SK-N-SH treated with all-trans-retinoic acid at 6 μM for 48 hours (cell line): ENCODE measurements at regions not wholly inside any gene's neighbourhood (a gene's known extent, or its start where the extent isn't known, plus 50 kb on each side); places are given as distances from the start of the nearest gene placed in this dataset.

Experiments used
- ATAC-seq: fragments of 200-7000 bp; cut with Tn5 transposase; 3 replicates; pipeline ENCODE4 v1.9.1; 2020; ENCODE audit warnings: mild to moderate bottlenecking, moderate library complexity
- BACH2 ChIP-seq: fragments of 250-450 bp; sonication (Bioruptor Pico); IDR thresholded peaks from 2 replicates; pipeline ENCODE4 v1.9.0; 2021; ENCODE audit warnings: mild to moderate bottlenecking, borderline replicate concordance
- CREB5 ChIP-seq: fragments of 250-450 bp; sonication (Bioruptor Pico); IDR thresholded peaks from 2 replicates; pipeline ENCODE4 v1.5.1; 2020; ENCODE audit warnings: low read depth, mild to moderate bottlenecking, moderate library complexity
- CSDC2 ChIP-seq: fragments of 250-450 bp; sonication (Bioruptor Pico); IDR thresholded peaks from 2 replicates; pipeline ENCODE4 v1.5.0; 2020; ENCODE audit warnings: mild to moderate bottlenecking, moderate library complexity
- ESRRG ChIP-seq: fragments of 250-450 bp; sonication (Bioruptor Pico); IDR thresholded peaks from 2 replicates; pipeline ENCODE4 v1.6.1; 2021; ENCODE audit warnings: mild to moderate bottlenecking
- GLIS3 ChIP-seq: fragments of 250-450 bp; sonication (Bioruptor Pico); IDR thresholded peaks from 2 replicates; pipeline ENCODE4 v1.5.0; 2020; ENCODE audit warnings: mild to moderate bottlenecking, moderate library complexity
- ISL1 ChIP-seq: fragments of 250-450 bp; sonication (Bioruptor Pico); IDR thresholded peaks from 2 replicates; pipeline ENCODE4 v2.1.2; 2022; ENCODE audit warnings: mild to moderate bottlenecking, moderate library complexity
- PATZ1 ChIP-seq: fragments of 250-450 bp; sonication (Bioruptor Pico); IDR thresholded peaks from 2 replicates; pipeline ENCODE4 v1.8.0; 2020; ENCODE audit warnings: mild to moderate bottlenecking, moderate library complexity, borderline replicate concordance
- PPARA ChIP-seq: fragments of 250-450 bp; sonication (Bioruptor Pico); IDR thresholded peaks from 2 replicates; pipeline ENCODE4 v1.5.0; 2020; ENCODE audit warnings: mild to moderate bottlenecking, borderline replicate concordance
- RARB ChIP-seq: fragments of 250-450 bp; sonication (Bioruptor Pico); IDR thresholded peaks from 2 replicates; pipeline ENCODE4 v1.8.0; 2021; ENCODE audit warnings: mild to moderate bottlenecking, moderate library complexity
- SNAI2 ChIP-seq: fragments of 250-450 bp; sonication (Bioruptor Pico); IDR thresholded peaks from 2 replicates; pipeline ENCODE4 v1.5.0; 2020; ENCODE audit warnings: mild to moderate bottlenecking, moderate library complexity
- TCF4 ChIP-seq: fragments of 250-450 bp; sonication (Bioruptor Pico); IDR thresholded peaks from 2 replicates; pipeline ENCODE4 v1.8.0; 2021; ENCODE audit warnings: mild to moderate bottlenecking, moderate library complexity, borderline replicate concordance
- TOX ChIP-seq: fragments of 250-450 bp; sonication (Bioruptor Pico); IDR thresholded peaks from 2 replicates; pipeline ENCODE4 v1.8.0; 2021; ENCODE audit warnings: mild to moderate bottlenecking, moderate library complexity, borderline replicate concordance
- TSHZ2 ChIP-seq: fragments of 250-450 bp; sonication (Bioruptor Pico); IDR thresholded peaks from 2 replicates; pipeline ENCODE4 v1.5.0; 2020; ENCODE audit warnings: mild to moderate bottlenecking, moderate library complexity
- ZC3H10 ChIP-seq: fragments of 250-450 bp; sonication (Bioruptor Pico); IDR thresholded peaks from 2 replicates; pipeline ENCODE4 v1.5.1; 2021; ENCODE audit warnings: mild to moderate bottlenecking, moderate library complexity
- ZFP3 ChIP-seq: fragments of 250-450 bp; sonication (Bioruptor Pico); IDR thresholded peaks from 2 replicates; pipeline ENCODE4 v1.5.0; 2020; ENCODE audit warnings: mild to moderate bottlenecking, moderate library complexity
- ZFP30 ChIP-seq: fragments of 450-650 bp; formaldehyde crosslinking; IDR thresholded peaks from 2 replicates; pipeline ENCODE4 v1.5.0; 2022; ENCODE audit warnings: mild to moderate bottlenecking, moderate library complexity
- ZNF565 ChIP-seq: fragments of 450-650 bp; formaldehyde crosslinking; conservative IDR thresholded peaks from 2 replicates; pipeline ENCODE4 v1.5.0; 2020; ENCODE audit warnings: low read depth, mild to moderate bottlenecking, moderate library complexity
- ZNF70 ChIP-seq: fragments of 450-650 bp; formaldehyde crosslinking; IDR thresholded peaks from 2 replicates; pipeline ENCODE4 v1.5.0; 2020; ENCODE audit warnings: mild to moderate bottlenecking, moderate library complexity
- TF ChIP-seq, protein P1 (sequence below): fragments of 250-450 bp; sonication (Bioruptor Pico); IDR thresholded peaks from 2 replicates; pipeline ENCODE4 v1.5.1; 2021; ENCODE audit warnings: mild to moderate bottlenecking, moderate library complexity
- TF ChIP-seq, protein P2 (sequence below): fragments of 250-450 bp; sonication (Bioruptor Pico); IDR thresholded peaks from 2 replicates; pipeline ENCODE4 v1.8.0; 2021; ENCODE audit warnings: low read depth, mild to moderate bottlenecking, moderate library complexity, borderline replicate concordance

GRCh38 chr10:35792291-35792690, 150.2 kb upstream of the FZD8 start:
- no peak for ATAC-seq
- TF ChIP-seq GLIS3 (CRISPR knock-in tag) (no peak), CREB5 (no peak), SNAI2 (CRISPR knock-in tag) (no peak), PPARA (CRISPR knock-in tag) (no peak), TCF4 (CRISPR knock-in tag) (no peak)

- TF ChIP-seq TSHZ2 (CRISPR knock-in tag) (no peak), CREB5 (no peak), ZC3H10 (CRISPR knock-in tag) (no peak), ESRRG (CRISPR knock-in tag) (no peak), RARB (CRISPR knock-in tag) (no peak), BACH2 (CRISPR knock-in tag) (no peak), ZNF565 (no peak), SNAI2 (CRISPR knock-in tag) (no peak), ZFP3 (CRISPR knock-in tag) (no peak)
- TF ChIP-seq, protein P1, sequence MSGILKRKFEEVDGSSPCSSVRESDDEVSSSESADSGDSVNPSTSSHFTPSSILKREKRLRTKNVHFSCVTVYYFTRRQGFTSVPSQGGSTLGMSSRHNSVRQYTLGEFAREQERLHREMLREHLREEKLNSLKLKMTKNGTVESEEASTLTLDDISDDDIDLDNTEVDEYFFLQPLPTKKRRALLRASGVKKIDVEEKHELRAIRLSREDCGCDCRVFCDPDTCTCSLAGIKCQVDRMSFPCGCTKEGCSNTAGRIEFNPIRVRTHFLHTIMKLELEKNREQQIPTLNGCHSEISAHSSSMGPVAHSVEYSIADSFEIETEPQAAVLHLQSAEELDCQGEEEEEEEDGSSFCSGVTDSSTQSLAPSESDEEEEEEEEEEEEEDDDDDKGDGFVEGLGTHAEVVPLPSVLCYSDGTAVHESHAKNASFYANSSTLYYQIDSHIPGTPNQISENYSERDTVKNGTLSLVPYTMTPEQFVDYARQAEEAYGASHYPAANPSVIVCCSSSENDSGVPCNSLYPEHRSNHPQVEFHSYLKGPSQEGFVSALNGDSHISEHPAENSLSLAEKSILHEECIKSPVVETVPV: no peak
- TF ChIP-seq, all 23 proteins: peak for 0
- peak; percentile 36; the same call in 1 of the 3 replicates for ATAC-seq
Observed at GRCh38 chr10:35789996-35790395, 147.9 kb upstream of the FZD8 start.

DNA sequence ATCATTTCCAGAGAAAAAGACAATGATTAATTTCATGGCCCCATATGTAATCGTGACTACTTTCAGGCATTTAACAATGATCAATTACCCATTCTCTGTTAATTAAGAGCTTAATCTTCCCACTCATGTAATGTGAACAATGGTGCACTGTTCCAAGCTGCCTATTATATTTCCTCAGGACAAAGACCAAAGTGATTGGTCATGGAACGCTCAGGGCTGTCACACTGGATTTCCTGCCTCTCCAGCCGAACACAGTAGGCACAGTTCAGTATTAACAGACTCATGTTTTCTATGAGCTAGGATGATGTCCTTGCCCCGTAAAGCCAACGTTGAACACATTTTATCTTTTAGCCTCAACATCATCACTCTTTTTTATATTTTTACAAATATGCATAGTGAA, 142.7 kb upstream of the FZD8 start:
- ATAC-seq: no peak
- no peak for TF ChIP-seq ISL1 (CRISPR knock-in tag)
- TF ChIP-seq ESRRG (CRISPR knock-in tag): no peak
- no peak for TF ChIP-seq RARB (CRISPR knock-in tag)
- no peak for TF ChIP-seq CSDC2
- no peak for TF ChIP-seq CREB5
- TF ChIP-seq ZFP30: no peak

DNA sequence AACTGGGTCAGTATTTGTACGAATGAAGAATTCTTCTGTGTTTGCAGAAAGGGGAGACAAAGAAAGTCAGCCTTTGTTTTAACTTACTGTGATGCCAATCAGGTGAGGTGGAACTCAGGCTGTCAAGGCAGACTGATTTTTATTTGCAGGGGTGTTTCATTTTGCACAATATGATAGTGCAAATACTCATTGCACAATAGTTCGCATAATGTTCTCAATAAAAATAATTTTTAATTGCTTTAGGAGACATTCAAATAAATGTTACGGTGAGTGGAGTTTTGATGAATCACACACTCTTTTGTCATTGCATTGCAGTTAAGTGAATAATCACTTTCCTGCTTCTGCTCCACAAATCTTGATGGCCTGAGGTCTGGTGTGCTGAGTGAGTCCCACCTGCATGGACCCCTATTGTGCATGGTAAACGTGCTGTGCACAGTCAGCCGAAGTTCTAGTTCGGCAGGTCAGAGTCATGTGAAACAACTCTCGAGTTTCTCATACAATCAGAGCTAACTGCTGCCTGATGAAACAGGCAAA, 141.3 kb upstream of the FZD8 start:
- peak; percentile 58 for ATAC-seq

More for the DNA sequence above, 141.3 kb upstream of the FZD8 start:
- TF ChIP-seq ZNF565 (no peak), GLIS3 (CRISPR knock-in tag) (no peak), ZNF70 (no peak), BACH2 (CRISPR knock-in tag) (no peak), ISL1 (CRISPR knock-in tag) (no peak), PATZ1 (no peak), CSDC2 (no peak), CREB5 (no peak), RARB (CRISPR knock-in tag) (no peak), ESRRG (CRISPR knock-in tag) (no peak), TOX (CRISPR knock-in tag) (no peak)
- TF ChIP-seq, protein P1: no peak
- TF ChIP-seq, protein P2, sequence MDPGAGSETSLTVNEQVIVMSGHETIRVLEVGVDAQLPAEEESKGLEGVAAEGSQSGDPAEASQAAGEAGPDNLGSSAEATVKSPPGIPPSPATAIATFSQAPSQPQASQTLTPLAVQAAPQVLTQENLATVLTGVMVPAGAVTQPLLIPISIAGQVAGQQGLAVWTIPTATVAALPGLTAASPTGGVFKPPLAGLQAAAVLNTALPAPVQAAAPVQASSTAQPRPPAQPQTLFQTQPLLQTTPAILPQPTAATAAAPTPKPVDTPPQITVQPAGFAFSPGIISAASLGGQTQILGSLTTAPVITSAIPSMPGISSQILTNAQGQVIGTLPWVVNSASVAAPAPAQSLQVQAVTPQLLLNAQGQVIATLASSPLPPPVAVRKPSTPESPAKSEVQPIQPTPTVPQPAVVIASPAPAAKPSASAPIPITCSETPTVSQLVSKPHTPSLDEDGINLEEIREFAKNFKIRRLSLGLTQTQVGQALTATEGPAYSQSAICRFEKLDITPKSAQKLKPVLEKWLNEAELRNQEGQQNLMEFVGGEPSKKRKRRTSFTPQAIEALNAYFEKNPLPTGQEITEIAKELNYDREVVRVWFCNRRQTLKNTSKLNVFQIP (CRISPR knock-in tag): no peak
